ENCODE measurements at regions not wholly inside any gene's neighbourhood (a gene's known extent, or its start where the extent isn't known, plus 50 kb on each side); places are given as distances from the start of the nearest gene placed in this dataset.

GRCh38 chr2:11069566-11070185 lies 85.6 kb upstream of the SLC66A3 start:
- DNase-seq (ENCODE audit: low read depth, low spot score) (no peak), FAIRE-seq (no peak)
- ChIA-PET CTCF (no interaction called here), POLR2A (no interaction called here)
- intact Hi-C loops (cut with micrococcal nuclease) (no loop called here), dilution Hi-C loops (cut with MboI; ENCODE audit: extremely low pct_ligation_motif_present, low sequenced_read_pairs) (no loop called here)
- Histone ChIP-seq H4K20me1 (replicated peaks; ENCODE audit: control insufficient read depth, extremely low read depth, insufficient read depth, low read length) (no peaks in the 10 kb centered on the region), H3K9ac (replicated peaks; ENCODE audit: extremely low read depth, insufficient read depth, low read length) (no peak overlapping the region), H3K4me3 (replicated peaks in 1 of 3; ENCODE audit: insufficient read depth in 1 of 3, low read depth in 1 of 3, low read length in 3 of 3) (no peak overlapping the region), H3K27me3 (ENCODE audit: control insufficient read depth in 2 of 2, insufficient read depth in 2 of 2, low read length in 2 of 2) (peaks cover 0 to 6% of the 10 kb centered on the region in 2 experiments), H3K4me2 (ENCODE audit: insufficient read depth, low read length) (no peak overlapping the region), H3K9me1 (replicated peaks; ENCODE audit: control insufficient read depth, extremely low read depth, insufficient read depth, low read length) (no peaks in the 10 kb centered on the region), H3K79me2 (ENCODE audit: control insufficient read depth, insufficient read depth, low read length) (no peaks in the 10 kb centered on the region), H3K27ac (ENCODE audit: insufficient read depth, low read depth, low read length) (no peak overlapping the region), H3K9me3 (replicated peaks; ENCODE audit: control insufficient read depth, insufficient read depth, low read length) (no peaks in the 10 kb centered on the region), H3K4me1 (ENCODE audit: control insufficient read depth, extremely low read depth, insufficient read depth, low read length) (peaks cover 17% of the 10 kb centered on the region), H2AFZ (ENCODE audit: low read depth, low read length) (no peak overlapping the region), H3K36me3 (ENCODE audit: control insufficient read depth in 2 of 2, extremely low read depth in 1 of 2, insufficient read depth in 2 of 2, low read length in 2 of 2) (no peaks in the 10 kb centered on the region)
- BruUV-seq (replicated peaks): no TSS peak
- TF ChIP-seq GATA2 (IDR thresholded peaks at IDR 0.05; ENCODE audit: insufficient read depth, insufficient read length, low read depth, low read length): no peak
- TF ChIP-seq EZH2 (IDR thresholded peaks at IDR 0.05; ENCODE audit: borderline replicate concordance, low read depth, low read length, severe bottlenecking): no peak
- no peak for TF ChIP-seq MYC (IDR thresholded peaks at IDR 0.05; ENCODE audit: low read depth, low read length)
- TF ChIP-seq JUN (IDR thresholded peaks at IDR 0.05; ENCODE audit: borderline replicate concordance, insufficient read depth, insufficient read length, low read depth): no peak
- TF ChIP-seq CTCF (IDR thresholded peaks at IDR 0.05; ENCODE audit: extremely low read depth in 1 of 2, insufficient read depth in 1 of 2, low read depth in 1 of 2, low read length in 2 of 2): no peak
- TF ChIP-seq, protein P1, sequence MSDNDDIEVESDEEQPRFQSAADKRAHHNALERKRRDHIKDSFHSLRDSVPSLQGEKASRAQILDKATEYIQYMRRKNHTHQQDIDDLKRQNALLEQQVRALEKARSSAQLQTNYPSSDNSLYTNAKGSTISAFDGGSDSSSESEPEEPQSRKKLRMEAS (IDR thresholded peaks at IDR 0.05; ENCODE audit: insufficient read depth, insufficient read length): no peak
